Astrocyte (in vitro differentiated cells and primary cell): ENCODE measurements at regions not wholly inside any gene's neighbourhood (a gene's known extent, or its start where the extent isn't known, plus 50 kb on each side); places are given as distances from the start of the nearest gene placed in this dataset.
"Not testable (repeated sequence)": the region's sequence is repeated elsewhere in the genome, so short reads cannot be mapped to it uniquely, and the experiment has no call there.

ENCODE experiments used
- DNase-seq: peaks from one replicate; pipeline ENCODE4 v3.0.0-alpha.2; 2010; ENCODE audit warnings: low read depth
- FAIRE-seq: peaks from 2 replicates; lab custom pipeline; 2011; peaks lifted over from hg19 to GRCh38; lab: Jason Lieb, UNC
- H2AFZ ChIP-seq: 2 replicates; pipeline ENCODE4 v1.6.0; 2012; ENCODE audit warnings: low read depth, low read length, inconsistent platforms
- H3K27ac ChIP-seq: 2 replicates; pipeline ENCODE4 v1.5.1; 2011; ENCODE audit warnings: low read depth, low read length, inconsistent platforms
- H3K27me3 ChIP-seq: 2 replicates; pipeline ENCODE4 v1.6.0; 2011; ENCODE audit warnings: low read length, inconsistent platforms; ENCODE audit not compliant: insufficient read depth
- H3K36me3 ChIP-seq: 2 replicates; pipeline ENCODE4 v1.5.1; 2011; ENCODE audit warnings: low read length, inconsistent platforms; ENCODE audit not compliant: insufficient read depth
- H3K4me1 ChIP-seq: 2 replicates; pipeline ENCODE4 v1.5.1; 2011; ENCODE audit warnings: low read length, inconsistent platforms; ENCODE audit not compliant: insufficient read depth
- H3K4me2 ChIP-seq: 2 replicates; pipeline ENCODE4 v1.6.0; 2012; ENCODE audit warnings: low read length, inconsistent platforms
- H3K4me3 ChIP-seq: 2 replicates; pipeline ENCODE4 v1.5.1; 2011; ENCODE audit warnings: low read depth, mild to moderate bottlenecking, low read length, inconsistent platforms; ENCODE audit not compliant: insufficient read depth
- H3K79me2 ChIP-seq: 2 replicates; pipeline ENCODE4 v1.6.0; 2012; ENCODE audit warnings: mild to moderate bottlenecking, low read length, inconsistent platforms; ENCODE audit not compliant: insufficient read depth
- H3K9ac ChIP-seq: 2 replicates; pipeline ENCODE4 v1.6.0; 2012; ENCODE audit warnings: mild to moderate bottlenecking, low read length, inconsistent platforms
- H3K9me3 ChIP-seq: 2 replicates; pipeline ENCODE4 v1.5.1; 2012; ENCODE audit warnings: low read depth, mild to moderate bottlenecking, low read length, inconsistent platforms; ENCODE audit not compliant: insufficient read depth
- H4K20me1 ChIP-seq: 2 replicates; pipeline ENCODE4 v1.6.0; 2012; ENCODE audit warnings: low read length, inconsistent platforms; ENCODE audit not compliant: insufficient read depth
- H3K27ac Mint-ChIP-seq: one replicate; pipeline ENCODE4 v1.8.0; 2021; ENCODE audit warnings: mild to moderate bottlenecking, mixed read lengths; ENCODE audit not compliant: unreplicated experiment
- H3K27me3 Mint-ChIP-seq: one replicate; pipeline ENCODE4 v1.8.0; 2021; ENCODE audit warnings: low read depth, mixed read lengths; ENCODE audit not compliant: unreplicated experiment
- H3K36me3 Mint-ChIP-seq: one replicate; pipeline ENCODE4 v1.8.0; 2021; ENCODE audit warnings: low read depth, mixed read lengths; ENCODE audit not compliant: unreplicated experiment
- H3K4me1 Mint-ChIP-seq: one replicate; pipeline ENCODE4 v1.8.0; 2021; ENCODE audit warnings: low read depth, mixed read lengths; ENCODE audit not compliant: unreplicated experiment
- H3K4me3 Mint-ChIP-seq: one replicate; pipeline ENCODE4 v1.8.0; 2021; ENCODE audit warnings: mild to moderate bottlenecking, moderate library complexity, mixed read lengths; ENCODE audit not compliant: unreplicated experiment
- H3K9me3 Mint-ChIP-seq: one replicate; pipeline ENCODE4 v1.8.0; 2021; ENCODE audit warnings: mild to moderate bottlenecking, mixed read lengths; ENCODE audit not compliant: unreplicated experiment
- EZH2 ChIP-seq: IDR thresholded peaks from 2 replicates; pipeline ENCODE4 v1.6.1; 2012; ENCODE audit warnings: mild to moderate bottlenecking, low read length, inconsistent platforms; ENCODE audit not compliant: insufficient read depth
- TF ChIP-seq, protein P1 (sequence below): IDR thresholded peaks from 2 replicates; pipeline ENCODE4 v1.5.1; 2011; ENCODE audit warnings: low read depth, mild to moderate bottlenecking, inconsistent platforms, low read length, moderate library complexity; ENCODE audit not compliant: insufficient read depth

DNA sequence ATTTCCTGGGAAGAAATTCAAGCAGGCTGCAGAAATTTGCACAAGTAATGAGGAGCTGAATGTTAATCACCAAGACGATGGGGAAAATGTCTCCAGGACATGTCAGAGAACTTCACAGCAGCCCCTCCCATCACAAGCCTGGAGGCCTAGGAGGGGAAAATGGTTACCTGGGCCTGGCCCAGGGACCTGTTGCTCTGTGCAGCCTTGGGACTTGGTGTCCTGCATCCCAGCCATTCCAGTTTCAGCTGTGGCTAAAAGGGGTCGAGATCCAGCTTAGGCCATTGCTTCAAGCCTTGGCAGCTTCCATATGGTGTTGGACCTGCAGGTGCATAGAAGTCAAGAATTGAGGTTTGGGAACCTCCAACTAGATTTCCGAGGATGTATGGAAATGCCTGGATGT, 59.3 kb upstream of the ENPP6 start:
- not testable (repeated sequence) for H3K79me2 ChIP-seq, H3K27ac ChIP-seq, H2AFZ ChIP-seq, H3K36me3 Mint-ChIP-seq, H3K4me1 Mint-ChIP-seq, H3K27me3 Mint-ChIP-seq, H3K4me3 ChIP-seq, H3K27me3 ChIP-seq, H4K20me1 ChIP-seq, H3K4me3 Mint-ChIP-seq, H3K4me1 ChIP-seq, H3K9ac ChIP-seq, H3K36me3 ChIP-seq, H3K27ac Mint-ChIP-seq, H3K4me2 ChIP-seq, DNase-seq, FAIRE-seq, H3K9me3 ChIP-seq
- peaks cover 11% of the 10 kb centered on the region for H3K9me3 Mint-ChIP-seq

DNA sequence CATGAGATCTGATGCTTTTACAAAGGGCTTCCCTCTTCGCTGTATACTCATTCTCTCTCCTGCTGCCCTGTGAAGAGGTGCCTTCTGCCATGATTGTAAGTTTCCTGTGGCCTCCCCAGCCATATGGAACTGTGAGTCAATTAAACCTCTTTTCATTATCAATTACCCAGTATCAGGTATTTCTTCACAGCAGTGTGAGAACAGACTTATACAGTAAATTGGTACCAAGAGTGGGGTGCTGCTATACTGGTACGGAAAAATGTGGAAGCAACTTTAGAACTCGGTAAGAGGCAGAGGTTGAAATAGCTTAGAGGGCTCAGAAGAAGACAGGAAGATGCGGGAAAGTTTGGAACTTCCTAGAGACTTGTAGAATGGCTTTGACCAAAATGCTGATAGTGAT, 58.7 kb upstream of the ENPP6 start:
- not testable (repeated sequence) for H3K4me1 Mint-ChIP-seq, H3K4me3 ChIP-seq, H3K9me3 ChIP-seq, H3K79me2 ChIP-seq, H3K27ac Mint-ChIP-seq, H3K27me3 ChIP-seq, H3K27ac ChIP-seq, H4K20me1 ChIP-seq, H3K9ac ChIP-seq, H3K4me1 ChIP-seq, FAIRE-seq, H3K36me3 ChIP-seq, H3K27me3 Mint-ChIP-seq, H3K36me3 Mint-ChIP-seq, H2AFZ ChIP-seq, H3K4me3 Mint-ChIP-seq, DNase-seq, H3K4me2 ChIP-seq
- H3K9me3 Mint-ChIP-seq: peaks cover 11% of the 10 kb centered on the region

- no peak overlapping the region for H3K4me3 ChIP-seq
- no peaks in the 10 kb centered on the region for H3K9me3 ChIP-seq
- H3K4me1 Mint-ChIP-seq: peaks cover 4% of the 10 kb centered on the region
- H2AFZ ChIP-seq: no peak overlapping the region
- no peak overlapping the region for H3K9ac ChIP-seq
- DNase-seq: no peak
- H3K36me3 Mint-ChIP-seq: peaks cover 2% of the 10 kb centered on the region
- peaks cover 10% of the 10 kb centered on the region for H3K4me1 ChIP-seq
- H3K27ac Mint-ChIP-seq: no peak overlapping the region
- no peak for FAIRE-seq
- no peak overlapping the region for H3K27ac ChIP-seq
- H3K36me3 ChIP-seq: no peaks in the 10 kb centered on the region
- no peaks in the 10 kb centered on the region for H3K27me3 Mint-ChIP-seq
- no peak overlapping the region for H3K4me3 Mint-ChIP-seq
- no peaks in the 10 kb centered on the region for H4K20me1 ChIP-seq
- H3K27me3 ChIP-seq: no peaks in the 10 kb centered on the region
- no peak overlapping the region for H3K4me2 ChIP-seq
- TF ChIP-seq EZH2: no peak
- TF ChIP-seq, protein P1, sequence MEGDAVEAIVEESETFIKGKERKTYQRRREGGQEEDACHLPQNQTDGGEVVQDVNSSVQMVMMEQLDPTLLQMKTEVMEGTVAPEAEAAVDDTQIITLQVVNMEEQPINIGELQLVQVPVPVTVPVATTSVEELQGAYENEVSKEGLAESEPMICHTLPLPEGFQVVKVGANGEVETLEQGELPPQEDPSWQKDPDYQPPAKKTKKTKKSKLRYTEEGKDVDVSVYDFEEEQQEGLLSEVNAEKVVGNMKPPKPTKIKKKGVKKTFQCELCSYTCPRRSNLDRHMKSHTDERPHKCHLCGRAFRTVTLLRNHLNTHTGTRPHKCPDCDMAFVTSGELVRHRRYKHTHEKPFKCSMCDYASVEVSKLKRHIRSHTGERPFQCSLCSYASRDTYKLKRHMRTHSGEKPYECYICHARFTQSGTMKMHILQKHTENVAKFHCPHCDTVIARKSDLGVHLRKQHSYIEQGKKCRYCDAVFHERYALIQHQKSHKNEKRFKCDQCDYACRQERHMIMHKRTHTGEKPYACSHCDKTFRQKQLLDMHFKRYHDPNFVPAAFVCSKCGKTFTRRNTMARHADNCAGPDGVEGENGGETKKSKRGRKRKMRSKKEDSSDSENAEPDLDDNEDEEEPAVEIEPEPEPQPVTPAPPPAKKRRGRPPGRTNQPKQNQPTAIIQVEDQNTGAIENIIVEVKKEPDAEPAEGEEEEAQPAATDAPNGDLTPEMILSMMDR: no peak
- no peaks in the 10 kb centered on the region for H3K79me2 ChIP-seq
- H3K9me3 Mint-ChIP-seq: peaks cover 11% of the 10 kb centered on the region
These were observed 58.1 kb upstream of the ENPP6 start for GRCh38 chr4:184275766-184276165.
